Glomerular endothelial cell (primary cell): ENCODE measurements at regions not wholly inside any gene's neighbourhood (a gene's known extent, or its start where the extent isn't known, plus 50 kb on each side); places are given as distances from the start of the nearest gene placed in this dataset.

Experiments
- DNase-seq: peaks from one replicate; pipeline ENCODE4 v3.0.0-alpha.2; 2011; ENCODE audit warnings: low read depth, low spot score; ENCODE audit errors: extremely low read depth

DNA sequence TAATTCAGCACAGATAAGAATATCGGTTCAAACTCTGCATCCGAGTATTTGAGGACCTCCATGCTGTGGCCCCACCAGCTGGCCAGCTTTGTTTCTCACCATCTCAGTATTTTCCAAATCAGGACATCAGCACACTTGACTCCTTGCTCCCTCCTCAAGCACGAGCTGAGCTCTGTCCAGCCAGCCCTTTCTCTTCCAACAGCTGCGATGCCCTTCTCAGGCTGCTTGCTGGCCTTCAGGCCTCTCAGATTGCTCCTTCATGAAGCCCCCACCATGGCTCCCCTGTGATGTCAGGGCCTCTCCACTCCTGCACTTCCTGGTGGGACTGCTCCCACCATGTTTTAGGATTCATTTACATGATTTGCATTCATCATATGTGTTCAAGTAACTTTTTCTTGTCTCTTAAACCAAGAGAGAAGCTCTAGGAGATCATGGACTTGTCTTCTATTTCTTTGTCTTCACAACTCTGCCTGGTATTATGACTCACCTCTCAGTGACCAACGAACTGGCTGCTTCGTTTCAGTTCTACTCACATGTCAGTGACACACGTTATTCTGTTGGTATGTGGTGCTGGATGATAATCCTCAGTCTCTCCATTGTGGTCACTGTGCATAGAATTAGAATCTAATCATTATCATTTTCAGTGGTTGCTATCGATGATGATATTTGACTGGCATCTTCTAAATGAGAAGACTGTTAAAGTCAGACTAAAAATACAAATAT is 471.7 kb downstream of the EFNB2 start:
- no peak for DNase-seq

DNA sequence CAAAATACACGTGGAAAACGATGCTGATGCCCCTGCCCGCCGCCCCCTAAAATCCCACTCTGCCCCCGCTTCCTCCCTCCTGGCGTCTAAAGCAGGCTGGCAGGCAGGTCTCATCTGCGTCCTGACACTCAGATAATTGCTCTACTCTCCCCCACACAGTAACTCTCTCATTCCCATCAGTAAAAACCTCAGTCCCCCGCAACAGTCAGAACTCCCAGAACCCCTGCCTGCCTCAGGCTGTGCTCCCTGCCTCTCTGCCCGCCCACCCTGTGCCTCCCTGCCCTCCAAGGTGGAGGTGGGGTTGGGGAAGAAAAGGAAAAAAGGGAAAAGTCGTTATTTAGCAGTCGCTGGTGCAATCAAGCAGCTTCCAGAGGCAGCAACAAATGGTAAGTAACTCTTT is 473.7 kb downstream of the EFNB2 start:
- DNase-seq = no peak

DNA sequence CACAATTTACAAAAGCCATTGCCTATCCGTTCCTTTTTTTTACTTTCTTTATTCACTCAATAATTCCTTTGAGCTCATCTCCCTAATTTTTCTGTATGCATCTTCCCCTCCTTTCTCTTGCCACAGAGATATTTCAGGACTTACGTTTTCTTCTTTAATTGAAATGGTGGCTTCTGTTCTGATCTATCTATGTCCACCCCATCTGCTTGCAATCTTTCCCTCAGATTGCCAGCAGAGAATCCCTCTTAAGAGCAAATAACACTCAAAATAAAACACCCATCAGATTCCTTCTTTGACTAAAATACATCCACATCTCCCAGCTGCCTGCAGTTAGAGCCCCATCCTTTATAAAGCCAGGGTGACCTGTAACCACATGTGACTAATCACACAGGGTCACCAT is 478.6 kb downstream of the EFNB2 start:
- no peak for DNase-seq

DNA sequence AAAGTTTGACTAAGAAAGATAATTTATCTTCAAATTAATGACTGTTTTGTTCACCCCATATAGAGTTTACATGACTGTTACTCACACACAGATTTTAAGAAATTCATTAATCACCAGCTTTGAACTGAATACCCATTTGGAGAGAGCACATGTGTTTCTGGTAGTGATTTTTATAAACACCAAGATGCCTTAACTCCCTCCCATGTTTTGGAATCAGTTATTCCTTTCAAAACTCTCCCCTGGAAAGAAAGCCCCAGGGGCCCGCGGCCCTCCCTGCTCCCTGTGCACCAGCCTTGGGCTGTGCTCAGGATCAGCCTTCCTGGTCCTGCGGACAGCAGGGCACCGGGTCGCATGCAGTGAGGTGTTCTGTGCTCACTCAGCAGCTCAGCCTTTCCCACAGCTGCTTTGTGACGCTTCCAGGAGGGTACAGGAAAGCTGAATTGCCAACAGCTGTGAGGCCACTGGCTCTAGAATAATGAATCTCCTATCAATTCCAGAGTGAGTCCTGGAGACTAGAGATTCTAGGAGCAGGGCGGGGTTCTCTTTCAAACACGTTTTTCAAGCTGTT is 483.2 kb downstream of the EFNB2 start:
- DNase-seq = no peak

DNA sequence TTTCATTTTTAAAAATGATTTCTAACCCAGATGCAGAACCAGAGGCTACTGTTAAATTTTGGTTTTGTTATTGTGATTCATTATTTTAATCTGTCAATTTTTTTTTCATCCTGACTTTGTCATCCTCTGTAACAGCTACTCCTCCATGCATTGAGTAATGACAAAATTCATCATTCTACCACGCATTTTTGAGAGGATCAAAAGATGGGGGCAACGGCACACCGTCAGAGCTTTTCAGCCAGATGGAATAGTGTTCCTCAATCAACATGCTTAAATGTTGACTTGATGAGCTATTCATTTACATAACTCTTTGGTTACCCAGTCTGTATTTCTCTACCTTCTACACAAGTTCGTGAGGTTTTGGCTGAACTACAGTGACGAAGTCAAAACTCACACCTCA is 486.3 kb downstream of the EFNB2 start:
- no peak for DNase-seq

DNA sequence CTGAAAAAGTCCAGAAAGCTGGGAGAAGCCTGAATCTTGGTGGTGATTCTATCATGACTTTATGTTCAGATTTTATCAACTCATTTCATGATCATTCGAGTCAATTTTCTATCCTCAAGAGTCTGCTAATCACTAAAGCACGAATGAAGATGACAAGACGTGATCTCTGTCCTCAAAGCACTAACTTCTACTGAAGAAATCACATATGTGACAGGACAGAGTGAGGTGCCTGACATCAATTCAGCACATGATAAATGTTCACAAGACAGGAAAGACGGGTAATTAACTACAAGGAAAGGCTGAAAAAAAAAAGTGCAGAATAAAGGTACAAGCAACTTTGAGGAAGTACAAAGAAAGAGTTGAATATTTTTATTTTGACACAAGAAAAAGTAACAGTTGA is 487.1 kb downstream of the EFNB2 start:
- no peak for DNase-seq

DNA sequence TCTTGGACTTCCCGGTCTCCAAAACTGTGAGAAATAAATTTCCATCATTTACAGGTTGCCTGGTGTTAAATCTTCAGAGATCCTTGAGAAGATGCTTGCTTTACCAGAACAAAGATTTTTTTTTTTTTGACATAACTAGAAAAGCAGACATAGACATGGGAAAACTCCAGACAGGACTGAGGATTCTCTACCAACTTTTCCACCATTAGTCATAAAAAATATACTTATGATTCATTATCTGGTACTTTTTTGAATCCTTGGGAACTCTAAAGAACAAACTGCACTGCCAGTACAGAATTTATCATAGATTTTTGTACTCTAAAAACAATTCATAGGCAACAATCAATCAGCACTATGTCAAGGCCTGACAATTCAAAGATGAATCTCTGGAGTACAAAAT is 487.6 kb downstream of the EFNB2 start:
- DNase-seq = no peak

DNA sequence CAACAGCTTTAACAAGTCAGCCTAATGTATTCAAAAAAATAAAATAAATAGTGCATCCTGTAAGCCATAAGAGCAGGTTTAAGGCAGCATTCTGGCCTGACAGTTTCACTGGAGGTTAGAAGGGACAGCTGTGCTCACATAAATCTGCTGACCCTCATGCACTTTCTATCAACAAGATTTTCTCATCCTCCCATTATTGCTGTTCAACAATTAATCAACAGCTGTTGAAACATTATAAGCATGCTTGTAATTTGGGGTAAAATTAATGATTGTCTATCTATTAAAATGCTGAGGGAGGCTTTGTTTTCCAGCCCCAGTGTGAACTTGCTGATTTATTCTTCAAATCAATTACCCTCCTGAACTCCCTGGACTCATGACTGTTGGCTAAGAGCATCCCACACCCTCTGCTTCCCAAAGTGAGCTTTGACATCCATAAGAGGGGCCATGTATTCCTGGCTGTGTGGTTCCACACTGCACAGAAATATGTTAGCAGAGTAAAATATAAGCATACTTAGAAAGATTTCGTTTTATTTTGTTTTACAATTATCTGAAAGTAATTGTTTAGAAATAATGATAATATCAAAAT is 492.4 kb downstream of the EFNB2 start:
- DNase-seq = no peak

DNA sequence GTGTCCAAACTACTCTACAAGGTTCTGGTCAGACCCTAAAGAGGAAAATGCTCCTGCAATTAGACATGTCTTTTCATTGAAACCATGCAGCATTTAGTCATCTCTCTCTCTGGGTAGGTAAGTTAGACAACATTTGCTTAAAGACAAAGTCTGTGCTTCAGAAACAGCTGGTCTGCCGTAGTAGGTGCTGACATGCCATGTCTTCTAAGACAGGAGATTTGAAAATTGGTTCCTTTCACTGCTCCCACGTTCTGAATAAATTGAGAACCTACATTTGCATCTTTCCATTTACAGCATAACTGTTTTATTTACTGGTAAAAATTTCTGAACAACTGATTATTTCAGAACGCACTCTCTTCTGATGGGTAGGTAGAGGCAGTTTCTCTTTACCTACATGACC is 494.0 kb downstream of the EFNB2 start:
- no peak for DNase-seq

DNA sequence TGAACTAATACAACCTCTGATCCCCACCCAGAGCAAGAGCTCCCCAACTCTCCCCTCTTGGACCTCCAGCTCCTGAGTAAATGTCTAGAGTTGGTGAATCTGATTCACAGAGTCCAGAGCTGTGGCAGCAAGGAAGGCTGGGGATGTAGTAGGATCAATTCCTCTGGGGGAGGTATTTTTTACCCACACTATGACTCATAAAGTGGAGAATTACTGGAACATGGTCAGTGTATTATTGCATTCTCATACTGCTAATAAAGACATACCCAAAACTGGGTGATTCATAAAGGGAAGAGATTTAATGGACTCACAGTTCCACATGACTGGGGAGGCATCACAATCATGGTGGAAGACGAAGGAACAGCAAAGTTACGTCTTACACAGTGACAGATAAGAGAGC is 496.7 kb downstream of the EFNB2 start:
- no peak for DNase-seq

DNA sequence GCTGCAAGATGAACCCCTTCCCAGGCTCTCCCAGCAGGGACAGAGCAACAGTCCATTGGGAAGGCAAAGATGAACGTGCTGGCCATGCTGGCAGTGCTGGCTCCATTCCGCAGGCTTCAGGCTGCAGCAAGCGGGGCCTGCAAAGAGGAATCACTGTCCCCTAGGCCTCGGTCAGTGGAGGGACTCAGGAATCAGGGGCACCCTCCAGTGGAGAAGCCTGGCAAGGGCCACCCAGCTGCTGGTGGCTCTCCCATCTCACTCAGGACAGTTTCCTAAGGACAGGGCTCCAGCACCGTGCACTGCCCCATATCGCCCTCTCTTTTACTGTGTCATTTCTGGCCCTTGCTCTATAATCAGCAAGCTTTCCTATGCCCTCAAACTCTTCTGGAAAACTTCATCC is 498.6 kb downstream of the EFNB2 start:
- no peak for DNase-seq

DNA sequence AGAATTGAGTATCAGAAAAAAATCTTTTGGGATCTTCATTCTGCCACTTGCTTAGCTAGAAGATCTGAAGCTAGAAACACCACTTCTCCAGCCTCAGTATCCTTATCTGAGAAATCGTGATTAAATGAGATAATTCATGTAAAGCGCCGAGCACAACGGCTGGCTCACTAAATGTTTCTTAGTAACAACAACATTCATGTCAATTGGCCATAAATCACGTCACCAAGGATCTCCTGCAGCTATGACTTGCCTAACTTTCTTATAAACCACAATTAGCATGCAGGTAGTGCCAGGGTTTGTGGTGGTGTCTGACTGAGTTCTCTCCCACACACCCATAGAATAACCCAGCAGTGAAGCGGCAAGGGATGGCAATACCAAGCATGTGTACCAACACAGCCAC is 501.3 kb downstream of the EFNB2 start:
- no peak for DNase-seq

DNA sequence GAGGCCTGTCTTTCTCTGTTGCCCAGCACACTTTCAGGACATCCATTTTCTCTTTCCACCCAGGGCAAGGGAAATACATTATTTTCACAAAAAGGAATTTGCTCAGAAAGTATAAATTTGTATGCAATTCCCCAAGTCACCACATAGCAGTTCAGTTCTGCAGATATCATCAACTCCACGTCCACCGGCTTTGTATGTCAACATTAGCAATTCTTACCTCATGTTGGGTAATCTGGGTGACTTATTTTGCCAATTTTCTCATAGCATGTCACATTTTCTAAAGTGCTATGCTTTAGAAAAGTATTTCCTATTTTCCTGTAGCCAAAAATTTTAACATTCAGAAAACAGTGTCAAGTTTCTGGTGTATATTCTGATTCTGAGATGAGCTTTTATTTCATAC is 501.8 kb downstream of the EFNB2 start:
- no peak for DNase-seq

DNA sequence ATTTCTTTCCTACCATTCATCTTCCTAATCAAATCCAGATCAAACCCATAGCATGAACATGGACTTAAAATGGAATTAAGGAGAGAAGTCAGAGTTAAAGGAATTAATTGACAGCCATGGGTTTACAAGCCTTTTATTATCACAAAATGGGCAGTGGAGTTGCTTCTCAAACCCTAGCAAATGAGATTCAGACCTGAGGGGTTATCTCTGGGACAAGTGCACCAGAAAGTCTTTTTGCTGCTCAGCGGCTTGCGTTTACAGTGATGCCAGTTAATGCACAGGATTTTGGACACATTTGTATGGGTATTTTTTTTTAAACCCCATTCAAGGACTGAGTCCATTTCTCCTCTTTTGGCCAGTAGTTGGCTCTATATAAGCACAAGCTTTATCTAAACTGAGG is 503.0 kb downstream of the EFNB2 start:
- no peak for DNase-seq

DNA sequence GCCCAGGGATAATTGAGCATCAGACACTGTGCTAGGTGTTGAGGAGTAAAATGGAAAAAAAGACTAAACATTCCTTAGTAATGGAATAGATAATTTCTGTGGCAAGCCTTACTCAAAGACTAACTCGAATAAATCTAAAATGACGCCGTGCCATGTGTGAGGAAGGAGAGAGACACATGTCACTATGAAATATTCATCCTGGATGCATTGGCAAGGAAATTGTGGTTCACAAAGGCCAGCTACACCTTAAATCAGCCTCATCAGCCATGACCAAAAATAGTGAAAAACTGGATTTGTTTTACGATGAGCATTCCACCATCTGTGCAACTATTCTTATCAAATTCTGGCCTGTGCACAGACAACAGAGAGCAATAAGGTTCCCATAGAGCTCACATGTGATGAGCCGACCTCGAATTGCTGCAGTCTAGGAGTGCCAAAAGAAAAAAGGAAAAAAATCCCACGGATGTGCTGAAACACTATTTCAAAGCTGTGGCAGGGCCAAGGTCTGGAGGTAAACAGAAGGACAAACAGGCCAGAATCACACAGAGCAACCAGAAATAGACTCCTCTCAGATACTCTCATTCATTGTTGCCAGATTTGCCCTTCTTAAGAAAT is 505.7 kb downstream of the EFNB2 start:
- no peak for DNase-seq

DNA sequence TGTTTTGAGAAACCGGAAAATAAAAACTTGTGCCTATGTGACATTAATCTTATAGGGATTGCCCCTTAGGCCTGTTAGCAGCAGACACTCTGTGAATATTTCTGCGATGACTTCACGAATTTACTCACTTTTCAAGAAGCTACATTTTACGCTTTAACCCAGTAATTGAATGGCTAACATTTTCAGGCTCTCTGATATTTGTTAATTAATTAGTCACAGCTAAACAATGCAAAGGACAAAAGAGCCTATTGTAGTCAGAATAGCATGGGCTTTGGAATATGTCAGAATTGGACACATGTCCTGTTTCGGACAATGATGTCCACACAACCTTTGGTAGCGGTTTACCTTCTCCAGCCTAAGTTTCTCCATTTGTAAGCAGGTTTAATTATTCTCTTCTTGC is 506.6 kb downstream of the EFNB2 start:
- DNase-seq = no peak

DNA sequence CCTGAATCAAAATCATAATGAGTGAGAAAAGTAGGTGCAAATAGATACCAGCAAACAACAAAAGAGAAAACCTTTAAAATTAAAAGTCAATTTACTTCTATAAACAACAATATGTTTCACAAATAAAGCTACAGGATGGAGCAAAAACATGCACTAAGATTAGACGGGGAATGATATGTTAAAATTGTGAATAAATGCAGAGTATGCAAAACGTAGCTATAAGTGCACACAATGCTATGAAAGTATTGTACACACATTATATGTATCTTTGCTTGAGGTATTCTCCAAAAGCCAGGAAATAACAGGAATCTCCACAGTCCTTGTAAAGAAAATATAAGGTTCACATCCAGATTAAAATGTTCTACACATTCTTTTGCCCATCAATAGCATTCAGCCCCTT is 523.9 kb downstream of the EFNB2 start:
- no peak for DNase-seq

DNA sequence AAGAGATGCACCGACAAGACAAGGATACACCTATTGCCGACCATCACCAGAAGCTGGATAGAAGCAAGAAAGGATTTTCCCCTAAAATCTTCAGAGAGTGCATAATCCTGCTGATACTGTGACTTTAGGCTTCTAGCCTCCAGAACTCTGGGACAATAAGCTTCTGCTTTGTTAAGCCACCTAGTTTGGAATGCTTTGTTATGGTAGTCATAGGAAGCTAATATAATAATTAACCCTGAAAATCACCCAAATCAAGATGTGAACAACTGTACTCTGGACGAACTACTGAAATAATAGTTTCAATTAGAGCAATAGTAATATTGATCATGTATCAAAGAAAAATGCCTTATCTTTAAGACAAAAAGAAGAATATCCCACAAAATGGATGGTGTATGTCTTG is 524.6 kb downstream of the EFNB2 start:
- no peak for DNase-seq

DNA sequence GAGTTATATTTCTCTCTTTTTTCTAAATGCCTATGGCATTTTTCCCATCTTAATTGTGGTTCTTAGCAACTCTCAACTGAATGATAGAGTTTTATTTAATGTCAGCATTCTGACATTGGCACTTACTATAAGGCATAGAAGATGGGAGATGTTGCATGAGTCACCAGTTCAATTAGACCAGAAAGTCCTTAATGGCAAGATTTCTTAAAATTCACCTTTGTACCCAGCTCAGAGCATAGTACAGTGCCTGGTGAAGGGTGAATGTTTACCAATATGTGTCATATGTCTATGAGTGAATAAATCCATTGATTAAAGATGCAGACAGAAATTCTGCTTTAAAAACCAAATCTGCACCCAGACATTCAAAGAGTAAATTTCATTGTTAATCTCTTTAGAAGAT is 526.9 kb downstream of the EFNB2 start:
- no peak for DNase-seq

DNA sequence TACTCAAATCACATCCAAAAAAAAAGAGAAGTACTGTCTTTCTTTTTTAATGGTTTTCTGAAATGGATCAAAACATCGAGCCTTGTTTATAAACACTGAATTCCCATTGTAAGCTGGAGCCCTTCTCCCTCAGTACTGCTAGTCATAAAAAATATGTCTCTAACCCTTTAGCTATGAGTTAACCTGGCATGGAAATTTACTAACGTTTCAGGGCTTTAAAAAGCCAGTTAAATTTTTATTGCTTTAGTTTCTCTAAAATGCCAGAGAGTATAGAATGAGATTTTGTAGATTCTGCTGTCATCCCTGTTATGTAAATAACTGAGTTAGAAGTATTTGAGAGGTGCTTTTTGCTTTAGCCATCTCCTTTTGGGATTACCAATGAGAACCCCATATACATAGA is 528.3 kb downstream of the EFNB2 start:
- no peak for DNase-seq

DNA sequence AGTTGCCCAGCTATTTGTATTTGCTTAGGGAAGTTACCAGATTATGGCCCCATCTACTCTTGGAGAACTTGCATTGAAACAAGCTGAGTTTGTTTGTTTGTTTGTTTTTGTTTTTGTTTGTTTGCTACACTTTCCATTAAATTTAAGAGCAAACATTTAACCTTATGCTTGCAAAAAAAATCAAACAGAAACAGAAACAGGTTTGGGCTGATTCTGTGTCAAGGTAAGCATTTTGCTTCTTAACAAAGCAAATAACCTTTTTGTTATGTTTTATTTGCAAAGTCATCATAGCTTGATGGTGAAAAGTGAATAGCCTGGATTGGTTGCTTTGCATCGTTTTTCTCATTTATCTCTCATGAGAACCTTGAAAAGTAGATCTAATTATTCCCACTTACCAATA is 531.8 kb downstream of the EFNB2 start:
- DNase-seq = no peak

DNA sequence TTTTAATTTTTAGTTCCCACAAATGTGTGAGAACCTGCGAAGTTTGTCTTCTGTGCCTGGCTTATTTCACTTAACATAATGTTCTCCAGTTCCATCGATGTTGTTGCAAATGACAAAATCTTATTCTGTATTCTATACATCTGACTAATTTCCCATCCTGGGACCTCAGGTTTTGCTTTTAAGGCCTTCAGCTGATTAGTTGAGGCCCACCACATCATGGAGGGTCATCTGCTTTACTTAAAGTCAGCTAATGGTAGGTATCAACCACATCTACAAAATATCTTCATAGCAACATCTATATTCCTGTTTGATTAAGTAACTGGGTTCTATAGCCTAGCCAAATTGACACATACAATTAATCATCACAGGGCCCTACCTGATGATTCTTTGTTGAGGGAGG is 534.0 kb downstream of the EFNB2 start:
- no peak for DNase-seq
